PC-3 (cell line): ENCODE measurements at regions not wholly inside any gene's neighbourhood (a gene's known extent, or its start where the extent isn't known, plus 50 kb on each side); places are given as distances from the start of the nearest gene placed in this dataset.

ENCODE experiments used
- ATAC-seq: fragments of 200-7000 bp; cut with Tn5 transposase; 2 replicates; pipeline ENCODE4 v1.9.1; 2020; ENCODE audit warnings: mild to moderate bottlenecking, moderate library complexity
- BruUV-seq: library from RNA; stranded (reverse); fragments of 400-500 nt; replicated peaks from 2 replicates; lab custom pipeline; 2021; lab: Mats Ljungman, UMichigan
- CTCF ChIA-PET: fragments of 300-600 bp; sonication (Branson Sonifier 250); formaldehyde crosslinking; loops from one replicate; lab custom pipeline; 2022; ENCODE audit warnings: antibody characterized with exemption; lab: Charles Lee
- POLR2A ChIA-PET: fragments of 300-600 bp; sonication (Branson Sonifier 250); formaldehyde crosslinking; loops from one replicate; lab custom pipeline; 2022; ENCODE audit warnings: antibody characterized with exemption; ENCODE audit not compliant: unreplicated experiment; lab: Charles Lee
- DNase-seq: peaks from one replicate; pipeline ENCODE4 v3.0.0-alpha.2; 2015
- H2AFZ ChIP-seq: fragments of 300-600 bp; sonication (generic); 2 replicates; pipeline ENCODE4 v1.6.0; 2016; ENCODE audit warnings: antibody characterized with exemption, low read length
- H3F3A ChIP-seq: fragments of 300-600 bp; sonication (generic); one replicate; pipeline ENCODE4 v1.6.0; 2017; ENCODE audit warnings: antibody characterized with exemption, low read length, control low read depth, mild to moderate bottlenecking; ENCODE audit not compliant: unreplicated experiment
- H3K27ac ChIP-seq: fragments of 300-600 bp; sonication (generic); 2 replicates; pipeline ENCODE4 v1.5.1; 2016; ENCODE audit warnings: mild to moderate bottlenecking, low read length
- H3K27me3 ChIP-seq: fragments of 300-600 bp; sonication (generic); 2 replicates; pipeline ENCODE4 v1.6.1; 2016; ENCODE audit warnings: low read length, mixed read lengths
- H3K36me3 ChIP-seq: fragments of 300-600 bp; sonication (generic); 2 replicates; pipeline ENCODE4 v1.6.1; 2016; ENCODE audit warnings: low read depth, mixed run types, low read length, mixed read lengths
- H3K4me1 ChIP-seq: fragments of 300-600 bp; sonication (generic); 2 replicates; pipeline ENCODE4 v1.5.1; 2016; ENCODE audit warnings: low read length; ENCODE audit not compliant: insufficient read depth
- H3K4me2 ChIP-seq: fragments of 300-600 bp; sonication (generic); 2 replicates; pipeline ENCODE4 v1.6.0; 2016; ENCODE audit warnings: low read length
- H3K4me3 ChIP-seq: fragments of 300-600 bp; sonication (generic); 2 replicates; pipeline ENCODE4 v1.5.1; 2016; ENCODE audit warnings: mild to moderate bottlenecking, low read length, mixed read lengths
- H3K79me2 ChIP-seq: fragments of 300-600 bp; sonication (generic); 2 replicates; pipeline ENCODE4 v1.6.1; 2017; ENCODE audit warnings: low read length, mixed read lengths
- H3K9ac ChIP-seq: fragments of 300-600 bp; sonication (generic); 2 replicates; pipeline ENCODE4 v1.6.0; 2016; ENCODE audit warnings: mild to moderate bottlenecking, low read length
- H3K9me2 ChIP-seq: fragments of 300-600 bp; sonication (generic); replicated peaks from 2 replicates; pipeline ENCODE4 v1.6.1; 2016; ENCODE audit warnings: mixed run types, low read length, mixed read lengths
- H3K9me3 ChIP-seq: fragments of 300-600 bp; sonication (generic); 2 replicates; pipeline ENCODE4 v1.6.1; 2016; ENCODE audit warnings: low read length, mixed read lengths
- H4K20me1 ChIP-seq: fragments of 300-600 bp; sonication (generic); 2 replicates; pipeline ENCODE4 v1.6.1; 2016; ENCODE audit warnings: low read length, mixed read lengths
- EZH2 ChIP-seq: fragments of 300-600 bp; sonication (generic); IDR thresholded peaks from one replicate; pipeline ENCODE4 v1.6.1; 2017; ENCODE audit warnings: antibody characterized with exemption, mild to moderate bottlenecking, low read length; ENCODE audit not compliant: unreplicated experiment
- EZH2phosphoT487 ChIP-seq: fragments of 300-600 bp; sonication (generic); IDR thresholded peaks from 2 replicates; pipeline ENCODE4 v1.6.1; 2018; ENCODE audit warnings: mild to moderate bottlenecking, antibody characterized with exemption, low read length, borderline replicate concordance
- intact Hi-C: fragments of 100-400 bp; cut with micrococcal nuclease; formaldehyde crosslinking; loops from 2 replicates; pipeline ENCODE4 v1.9.0; 2023
- TF ChIP-seq, protein P1 (sequence below): fragments of 300-600 bp; sonication (generic); conservative IDR thresholded peaks from 2 replicates; pipeline ENCODE4 v1.5.1; 2017; ENCODE audit warnings: antibody characterized with exemption, low read depth, mild to moderate bottlenecking, low read length

GRCh38 chr3:187983484-187984124 is 170.4 kb upstream of the LPP start:
- Histone ChIP-seq H2AFZ (no peak overlapping the region), H3K4me2 (no peak overlapping the region), H3K27me3 (no peaks in the 10 kb centered on the region), H3K9me3 (no peaks in the 10 kb centered on the region), H3K9ac (no peak overlapping the region), H4K20me1 (no peaks in the 10 kb centered on the region), H3K36me3 (no peaks in the 10 kb centered on the region), H3F3A (no peaks in the 10 kb centered on the region), H3K9me2 (no peaks in the 10 kb centered on the region), H3K4me3 (no peak overlapping the region), H3K79me2 (no peaks in the 10 kb centered on the region), H3K27ac (no peak overlapping the region), H3K4me1 (peaks cover 21% of the 10 kb centered on the region)
- ChIA-PET POLR2A (no interaction called here), CTCF (no interaction called here)
- intact Hi-C loops, result no loop called here
- DNase-seq, result no peak
- TF ChIP-seq EZH2phosphoT487 (no peak), EZH2 (no peak)
- TF ChIP-seq, protein P1, sequence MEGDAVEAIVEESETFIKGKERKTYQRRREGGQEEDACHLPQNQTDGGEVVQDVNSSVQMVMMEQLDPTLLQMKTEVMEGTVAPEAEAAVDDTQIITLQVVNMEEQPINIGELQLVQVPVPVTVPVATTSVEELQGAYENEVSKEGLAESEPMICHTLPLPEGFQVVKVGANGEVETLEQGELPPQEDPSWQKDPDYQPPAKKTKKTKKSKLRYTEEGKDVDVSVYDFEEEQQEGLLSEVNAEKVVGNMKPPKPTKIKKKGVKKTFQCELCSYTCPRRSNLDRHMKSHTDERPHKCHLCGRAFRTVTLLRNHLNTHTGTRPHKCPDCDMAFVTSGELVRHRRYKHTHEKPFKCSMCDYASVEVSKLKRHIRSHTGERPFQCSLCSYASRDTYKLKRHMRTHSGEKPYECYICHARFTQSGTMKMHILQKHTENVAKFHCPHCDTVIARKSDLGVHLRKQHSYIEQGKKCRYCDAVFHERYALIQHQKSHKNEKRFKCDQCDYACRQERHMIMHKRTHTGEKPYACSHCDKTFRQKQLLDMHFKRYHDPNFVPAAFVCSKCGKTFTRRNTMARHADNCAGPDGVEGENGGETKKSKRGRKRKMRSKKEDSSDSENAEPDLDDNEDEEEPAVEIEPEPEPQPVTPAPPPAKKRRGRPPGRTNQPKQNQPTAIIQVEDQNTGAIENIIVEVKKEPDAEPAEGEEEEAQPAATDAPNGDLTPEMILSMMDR, result no peak
- no TSS peak for BruUV-seq
- no peak for ATAC-seq

DNA sequence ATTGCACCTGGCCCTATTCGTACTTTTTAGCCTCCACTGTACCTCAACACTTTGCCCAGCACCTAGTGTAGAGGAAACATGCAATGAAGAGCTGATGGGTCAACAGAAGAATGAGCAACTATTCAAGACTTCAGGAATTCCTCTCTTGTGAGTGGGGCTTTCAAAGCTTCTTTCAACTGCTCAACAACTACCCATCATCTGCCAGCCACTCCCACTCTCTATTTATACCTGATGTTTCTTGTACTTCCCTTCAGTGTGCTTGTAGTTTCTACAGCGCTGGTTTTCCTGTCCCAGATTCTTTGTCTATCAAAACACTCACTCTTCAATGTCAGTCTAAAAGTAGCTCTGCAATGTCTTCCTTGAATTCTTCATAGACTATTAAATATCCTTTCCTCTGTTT is 168.3 kb upstream of the LPP start:
- H2AFZ ChIP-seq, result no peak overlapping the region

DNA sequence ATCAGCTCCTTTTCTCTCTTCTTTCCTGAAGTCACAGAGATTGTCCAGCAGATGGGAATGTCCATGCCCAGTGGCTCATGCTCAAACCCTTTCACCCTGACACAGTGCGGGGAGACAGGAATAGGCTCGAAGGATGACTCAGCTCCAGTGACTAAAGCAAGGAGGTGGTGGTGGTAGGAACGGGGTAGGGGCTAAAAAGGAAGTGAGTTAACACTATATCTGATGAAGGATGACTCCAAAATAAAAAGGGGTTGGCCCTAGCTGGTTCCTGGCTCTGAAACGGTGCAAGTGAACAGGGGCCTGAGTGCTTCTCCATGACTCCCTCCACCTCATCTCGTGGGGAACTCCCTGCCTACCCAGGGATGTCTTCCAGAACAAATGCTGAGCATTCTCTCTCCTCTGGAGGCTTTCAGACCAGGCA is 167.4 kb upstream of the LPP start:
- Histone ChIP-seq H3K9me2 (no peaks in the 10 kb centered on the region), H3K9ac (peak overlapping the region; percentile 40; the same call in 1 of the 2 replicates), H2AFZ (peak overlapping the region; percentile 23), H3K27me3 (no peaks in the 10 kb centered on the region), H4K20me1 (no peaks in the 10 kb centered on the region), H3K4me2 (peak overlapping the region; percentile 45), H3F3A (no peaks in the 10 kb centered on the region), H3K27ac (peak overlapping the region; percentile 74), H3K4me1 (peaks cover 21% of the 10 kb centered on the region), H3K4me3 (no peak overlapping the region), H3K9me3 (no peaks in the 10 kb centered on the region), H3K79me2 (no peaks in the 10 kb centered on the region), H3K36me3 (no peaks in the 10 kb centered on the region)
- TF ChIP-seq, protein P1, result no peak
- TF ChIP-seq EZH2, result no peak
- no peak for TF ChIP-seq EZH2phosphoT487
- intact Hi-C loops, result no loop called here
- DNase-seq, result peak; percentile 94
- BruUV-seq, result no TSS peak
- peak; percentile 97 for ATAC-seq
- CTCF ChIA-PET, result no interaction called here
- POLR2A ChIA-PET, result no interaction called here

More for the DNA sequence above, 168.3 kb upstream of the LPP start:
- intact Hi-C loops, result no loop called here
- H3K36me3 ChIP-seq, result no peaks in the 10 kb centered on the region
- H3K9me3 ChIP-seq, result no peaks in the 10 kb centered on the region
- no peak overlapping the region for H3K4me2 ChIP-seq
- BruUV-seq, result no TSS peak
- DNase-seq (no peak), ATAC-seq (no peak)
- H3K79me2 ChIP-seq, result no peaks in the 10 kb centered on the region
- TF ChIP-seq, protein P1, result no peak
- TF ChIP-seq EZH2, result no peak
- TF ChIP-seq EZH2phosphoT487, result no peak
- H3K27ac ChIP-seq, result peak overlapping the region; percentile 74; the same call in 1 of the 2 replicates
- POLR2A ChIA-PET, result no interaction called here
- H3F3A ChIP-seq, result no peaks in the 10 kb centered on the region
- CTCF ChIA-PET, result no interaction called here
- no peaks in the 10 kb centered on the region for H3K27me3 ChIP-seq
- H3K4me3 ChIP-seq, result no peak overlapping the region
- no peaks in the 10 kb centered on the region for H3K9me2 ChIP-seq
- H3K9ac ChIP-seq, result no peak overlapping the region
- peaks cover 21% of the 10 kb centered on the region for H3K4me1 ChIP-seq
- no peaks in the 10 kb centered on the region for H4K20me1 ChIP-seq
